Fibroblast of villous mesenchyme (primary cell): ENCODE measurements at regions not wholly inside any gene's neighbourhood (a gene's known extent, or its start where the extent isn't known, plus 50 kb on each side); places are given as distances from the start of the nearest gene placed in this dataset.

Experiments used
- DNase-seq: peaks from one replicate; pipeline ENCODE4 v3.0.0-alpha.2; 2010; ENCODE audit warnings: low read depth
- H3K4me3 ChIP-seq: 2 replicates; pipeline ENCODE4 v1.5.1; 2011; ENCODE audit warnings: low read depth, mild to moderate bottlenecking, low read length
- TF ChIP-seq, protein P1 (sequence below): IDR thresholded peaks from 2 replicates; pipeline ENCODE4 v1.5.1; 2012; ENCODE audit warnings: low read depth, mild to moderate bottlenecking, low read length; ENCODE audit not compliant: insufficient read depth

DNA sequence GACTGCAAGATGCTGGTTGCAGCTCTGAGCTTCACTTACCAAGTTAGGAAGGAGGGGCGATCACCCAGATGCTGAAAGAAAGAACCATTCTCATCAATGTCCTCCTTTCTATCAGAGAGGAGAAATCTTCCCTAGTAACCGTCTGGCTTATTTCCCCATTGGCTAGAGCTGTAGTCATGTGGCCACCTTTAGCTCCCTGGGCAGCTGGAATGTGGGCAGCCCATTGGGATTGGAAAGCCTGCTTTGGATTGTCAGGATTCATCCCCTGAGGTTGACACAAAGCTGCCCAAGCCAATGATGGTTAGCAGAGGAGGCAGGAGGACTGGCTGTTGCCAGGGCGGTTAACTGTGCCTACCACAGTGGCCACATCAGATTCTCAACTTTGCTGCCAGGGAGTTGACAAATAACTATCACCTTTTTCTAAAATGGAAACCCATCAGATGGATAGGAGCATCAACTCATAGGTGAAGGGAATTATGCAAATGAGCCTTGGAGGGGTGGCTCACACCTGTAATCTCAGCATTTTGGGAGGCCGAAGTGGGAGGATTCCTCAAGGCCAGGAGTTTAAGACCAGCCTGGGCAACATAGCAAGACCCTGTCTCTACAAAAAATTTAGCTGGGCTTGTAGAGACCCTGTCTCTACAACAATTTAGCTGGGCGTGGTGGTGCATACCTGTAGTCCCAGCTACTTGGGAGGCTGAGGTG is 206.4 kb upstream of the GALNT17 start:
- no peak overlapping the region for H3K4me3 ChIP-seq
- DNase-seq: no peak
- TF ChIP-seq, protein P1, sequence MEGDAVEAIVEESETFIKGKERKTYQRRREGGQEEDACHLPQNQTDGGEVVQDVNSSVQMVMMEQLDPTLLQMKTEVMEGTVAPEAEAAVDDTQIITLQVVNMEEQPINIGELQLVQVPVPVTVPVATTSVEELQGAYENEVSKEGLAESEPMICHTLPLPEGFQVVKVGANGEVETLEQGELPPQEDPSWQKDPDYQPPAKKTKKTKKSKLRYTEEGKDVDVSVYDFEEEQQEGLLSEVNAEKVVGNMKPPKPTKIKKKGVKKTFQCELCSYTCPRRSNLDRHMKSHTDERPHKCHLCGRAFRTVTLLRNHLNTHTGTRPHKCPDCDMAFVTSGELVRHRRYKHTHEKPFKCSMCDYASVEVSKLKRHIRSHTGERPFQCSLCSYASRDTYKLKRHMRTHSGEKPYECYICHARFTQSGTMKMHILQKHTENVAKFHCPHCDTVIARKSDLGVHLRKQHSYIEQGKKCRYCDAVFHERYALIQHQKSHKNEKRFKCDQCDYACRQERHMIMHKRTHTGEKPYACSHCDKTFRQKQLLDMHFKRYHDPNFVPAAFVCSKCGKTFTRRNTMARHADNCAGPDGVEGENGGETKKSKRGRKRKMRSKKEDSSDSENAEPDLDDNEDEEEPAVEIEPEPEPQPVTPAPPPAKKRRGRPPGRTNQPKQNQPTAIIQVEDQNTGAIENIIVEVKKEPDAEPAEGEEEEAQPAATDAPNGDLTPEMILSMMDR: no peak

DNA sequence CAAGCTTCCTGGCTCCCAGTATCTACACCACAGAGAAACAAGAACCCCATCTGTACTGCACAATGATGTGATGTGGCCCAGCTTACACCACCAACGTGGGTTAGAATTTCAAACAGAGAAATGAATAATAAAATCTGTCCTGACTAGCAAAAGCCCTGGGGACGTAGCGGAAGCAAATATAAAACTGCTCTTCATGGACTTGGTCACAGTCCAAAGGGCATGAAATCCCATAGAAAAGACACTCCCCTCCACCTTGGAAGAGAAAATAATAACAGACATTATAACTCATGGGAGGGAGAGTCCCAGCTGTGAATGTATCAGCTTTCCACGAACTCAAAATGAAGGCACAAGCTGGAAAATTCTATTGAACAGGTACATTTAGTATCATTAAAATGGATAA is 205.3 kb upstream of the GALNT17 start:
- TF ChIP-seq, protein P1: no peak
- H3K4me3 ChIP-seq: no peak overlapping the region
- DNase-seq: no peak

DNA sequence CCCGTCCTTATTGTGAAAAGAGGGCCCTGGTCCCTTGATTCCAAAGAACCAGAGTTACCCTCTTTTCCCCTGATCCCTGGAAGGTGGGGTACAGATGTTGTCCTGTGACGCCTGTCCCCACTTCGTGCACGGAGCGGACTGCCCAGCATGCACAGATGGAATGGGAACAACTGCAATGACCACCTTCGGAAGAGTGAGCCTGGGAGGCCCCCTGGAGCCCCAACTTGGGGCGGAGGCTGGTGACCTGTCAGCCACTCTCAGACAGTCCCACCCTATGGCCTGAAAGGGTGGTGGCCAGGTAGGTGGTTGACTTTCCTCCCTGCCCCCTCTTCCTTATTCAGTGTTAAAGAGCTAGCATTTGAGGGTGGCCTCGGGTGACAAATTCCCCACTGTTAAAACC is 196.6 kb upstream of the GALNT17 start:
- DNase-seq: no peak
- no peak overlapping the region for H3K4me3 ChIP-seq
- TF ChIP-seq, protein P1: no peak

DNA sequence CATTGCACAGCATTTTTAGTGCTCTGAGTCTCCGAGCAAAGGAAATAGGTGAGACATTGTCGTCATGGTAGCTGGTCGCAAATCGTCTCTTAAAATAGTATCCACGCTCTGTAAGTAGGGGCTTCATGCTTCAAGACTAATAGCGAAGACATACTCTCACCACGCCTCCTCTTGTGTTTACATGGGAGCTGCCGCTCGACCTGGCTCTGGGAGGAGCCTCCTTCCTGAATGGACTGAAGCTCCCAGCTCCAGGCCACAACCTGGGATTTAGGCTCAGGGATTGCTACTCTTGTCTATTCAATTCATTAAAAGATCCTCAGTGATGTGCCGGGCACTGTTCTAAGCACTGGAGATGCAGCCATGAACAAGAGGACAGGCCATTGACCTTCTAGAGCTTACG is 196.1 kb upstream of the GALNT17 start:
- no peak for DNase-seq
- TF ChIP-seq, protein P1: no peak

DNA sequence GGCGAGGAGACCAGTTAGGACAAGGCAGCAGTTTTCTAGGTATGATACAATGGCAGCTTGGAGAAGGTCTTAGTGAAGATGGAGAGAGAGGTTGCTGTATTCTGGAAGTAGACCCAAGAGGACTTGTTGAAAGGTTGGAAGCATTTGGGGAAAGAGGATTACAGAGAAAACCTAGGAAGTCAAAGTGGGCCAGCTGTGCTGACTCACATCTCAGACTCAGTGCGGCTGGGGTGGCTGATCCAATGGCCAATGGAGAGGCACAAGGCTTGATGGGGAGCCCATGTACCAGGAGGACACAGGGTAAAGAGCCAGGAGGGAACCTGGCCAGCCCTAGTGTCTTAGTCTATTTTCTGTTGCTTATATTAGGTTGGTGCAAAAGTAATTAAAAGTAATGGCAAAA is 194.5 kb upstream of the GALNT17 start:
- no peak overlapping the region for H3K4me3 ChIP-seq
- DNase-seq: no peak
- TF ChIP-seq, protein P1: no peak

More for the DNA sequence above, 196.1 kb upstream of the GALNT17 start:
- no peak overlapping the region for H3K4me3 ChIP-seq

DNA sequence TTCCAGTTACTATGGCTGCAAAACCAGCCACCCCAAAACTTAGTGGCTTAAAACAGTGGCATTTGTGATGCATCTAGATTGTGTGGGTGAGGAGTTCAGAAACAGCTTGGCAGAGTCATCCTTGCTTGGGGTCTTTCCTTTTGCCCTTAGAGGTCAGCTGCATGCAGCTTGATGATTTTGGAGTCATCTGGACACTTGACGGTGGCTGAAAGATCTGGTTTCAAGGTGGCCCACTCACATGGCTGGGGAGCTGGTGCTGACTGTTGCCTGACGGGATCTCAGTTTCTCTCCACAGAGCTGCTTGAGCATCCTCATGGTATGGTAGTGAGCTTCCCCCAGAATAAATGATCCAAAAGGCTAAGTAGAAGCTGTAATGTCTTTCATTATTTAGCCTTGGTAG is 191.3 kb upstream of the GALNT17 start:
- no peak for DNase-seq
- TF ChIP-seq, protein P1: no peak
- H3K4me3 ChIP-seq: no peak overlapping the region

DNA sequence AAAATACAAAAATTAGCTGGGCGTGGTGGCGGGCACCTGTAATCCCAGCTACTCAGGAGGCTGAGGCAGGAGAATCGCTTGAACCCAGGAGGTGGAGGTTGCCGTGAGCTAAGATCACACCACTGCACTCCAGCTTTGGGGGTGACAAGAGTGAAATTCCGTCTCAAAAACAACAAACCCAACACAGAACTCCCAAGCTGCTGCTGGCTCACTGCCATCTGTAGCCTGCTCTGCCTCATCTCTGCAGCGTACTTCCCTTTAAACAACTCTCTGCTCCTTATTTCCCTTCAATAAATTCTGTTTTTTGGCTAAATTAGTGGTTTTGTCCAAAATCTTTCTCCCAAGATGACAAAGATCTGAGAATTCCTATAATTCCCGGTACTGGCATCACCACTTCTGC is 189.2 kb upstream of the GALNT17 start:
- TF ChIP-seq, protein P1: no peak
- no peak for DNase-seq

More for the DNA sequence above, 189.2 kb upstream of the GALNT17 start:
- H3K4me3 ChIP-seq: no peak overlapping the region
